ENCODE measurements at regions not wholly inside any gene's neighbourhood (a gene's known extent, or its start where the extent isn't known, plus 50 kb on each side); places are given as distances from the start of the nearest gene placed in this dataset.

- TF ChIP-seq EZH2phosphoT487 (IDR thresholded peaks at IDR 0.05; ENCODE audit: borderline replicate concordance, low read depth) (no peak), POLR2AphosphoS5 (IDR thresholded peaks at IDR 0.05; ENCODE audit: low read depth, low read length) (no peak), REST (IDR thresholded peaks at IDR 0.05; ENCODE audit: low read depth, low read length) (no peak), GABPA (IDR thresholded peaks at IDR 0.05; ENCODE audit: low read depth) (no peak), MAX (IDR thresholded peaks at IDR 0.05; ENCODE audit: low read depth) (no peak), CTCF (IDR thresholded peaks at IDR 0.05) (no peak), SMC3 (IDR thresholded peaks at IDR 0.05; ENCODE audit: low read depth, low read length) (no peak), JUND (IDR thresholded peaks at IDR 0.05) (no peak), RFX5 (IDR thresholded peaks at IDR 0.05; ENCODE audit: low read length) (no peak), SIN3A (IDR thresholded peaks at IDR 0.05; ENCODE audit: borderline replicate concordance, low read depth, low read length) (no peak), ZBTB33 (IDR thresholded peaks at IDR 0.05; ENCODE audit: borderline replicate concordance, low read depth) (no peak), EP300 (IDR thresholded peaks at IDR 0.05; ENCODE audit: borderline replicate concordance in 1 of 2, low read depth in 1 of 2, low read length in 1 of 2) (no peak), YY1 (IDR thresholded peaks at IDR 0.05; ENCODE audit: low read depth) (no peak)
Observed at GRCh38 chr19:31504221-31504620, 155.0 kb upstream of the TSHZ3 start.

Data from SK-N-SH (cell line).